ENCODE measurements at regions not wholly inside any gene's neighbourhood (a gene's known extent, or its start where the extent isn't known, plus 50 kb on each side); places are given as distances from the start of the nearest gene placed in this dataset.

GRCh38 chr6:72504406-72504805, 117.5 kb upstream of the KCNQ5 start:
- H3K4me3 ChIP-seq (ENCODE audit: low read depth, low read length) = no peak overlapping the region
- TF ChIP-seq CTCF (IDR thresholded peaks at IDR 0.05; ENCODE audit: low read depth, low read length, missing control alignments) = no peak
- DNase-seq (ENCODE audit: low read depth) = no peak

- TF ChIP-seq CTCF (IDR thresholded peaks at IDR 0.05; ENCODE audit: low read depth, low read length, missing control alignments) = no peak
- no peak overlapping the region for H3K4me3 ChIP-seq (ENCODE audit: low read depth, low read length)
- DNase-seq (ENCODE audit: low read depth) = no peak
These were observed 116.4 kb upstream of the KCNQ5 start for GRCh38 chr6:72505446-72505845.

- no peak overlapping the region for H3K4me3 ChIP-seq (ENCODE audit: low read depth, low read length)
- TF ChIP-seq CTCF (IDR thresholded peaks at IDR 0.05; ENCODE audit: low read depth, low read length, missing control alignments) = no peak
- no peak for DNase-seq (ENCODE audit: low read depth)
These were observed 102.0 kb upstream of the KCNQ5 start for GRCh38 chr6:72519871-72520270.

GRCh38 chr6:72521684-72522083, 100.2 kb upstream of the KCNQ5 start:
- no peak for DNase-seq (ENCODE audit: low read depth)
- TF ChIP-seq CTCF (IDR thresholded peaks at IDR 0.05; ENCODE audit: low read depth, low read length, missing control alignments) = no peak
- no peak overlapping the region for H3K4me3 ChIP-seq (ENCODE audit: low read depth, low read length)

- H3K4me3 ChIP-seq (ENCODE audit: low read depth, low read length) = no peak overlapping the region
- peak; percentile 65 for TF ChIP-seq CTCF (IDR thresholded peaks at IDR 0.05; ENCODE audit: low read depth, low read length, missing control alignments)
- DNase-seq (ENCODE audit: low read depth) = no peak
These were observed 99.1 kb upstream of the KCNQ5 start for GRCh38 chr6:72522735-72523141.

- no peak overlapping the region for H3K4me3 ChIP-seq (ENCODE audit: low read depth, low read length)
- DNase-seq (ENCODE audit: low read depth) = no peak
- no peak for TF ChIP-seq CTCF (IDR thresholded peaks at IDR 0.05; ENCODE audit: low read depth, low read length, missing control alignments)
These were observed 97.7 kb upstream of the KCNQ5 start for GRCh38 chr6:72524011-72524645.

- H3K4me3 ChIP-seq (ENCODE audit: low read depth, low read length) = no peak overlapping the region
- DNase-seq (ENCODE audit: low read depth) = no peak
- TF ChIP-seq CTCF (IDR thresholded peaks at IDR 0.05; ENCODE audit: low read depth, low read length, missing control alignments) = no peak
These were observed 95.9 kb upstream of the KCNQ5 start for GRCh38 chr6:72525821-72526510.
